ENCODE measurements at regions not wholly inside any gene's neighbourhood (a gene's known extent, or its start where the extent isn't known, plus 50 kb on each side); places are given as distances from the start of the nearest gene placed in this dataset.
A peak's percentile ranks its signal among the peaks of the same experiment; 100 is the strongest.
"Not testable (repeated sequence)": the region's sequence is repeated elsewhere in the genome, so short reads cannot be mapped to it uniquely, and the experiment has no call there.

GRCh38 chr17:47066841-47067682 lies 88.0 kb upstream of the RPRML start:
- peaks cover 3% of the 10 kb centered on the region for H3K9me3 Mint-ChIP-seq
- TF ChIP-seq CTCF (IDR thresholded peaks at IDR 0.05; ENCODE audit: unreplicated experiment) = no peak
- H3K4me1 Mint-ChIP-seq = peaks cover 12% of the 10 kb centered on the region
- no peaks in the 10 kb centered on the region for H3K27me3 Mint-ChIP-seq (ENCODE audit: low read depth)
- peak overlapping the region; percentile 95 for H3K27ac Mint-ChIP-seq
- DNase-seq (ENCODE audit: low spot score in 2 of 2, unreplicated experiment in 2 of 2) = peak; percentile 37 to 59
- peaks cover 9% of the 10 kb centered on the region for H3K36me3 Mint-ChIP-seq
- H3K4me3 Mint-ChIP-seq = peak overlapping the region; percentile 93

GRCh38 chr17:47066095-47066494 lies 87.0 kb upstream of the RPRML start:
- Mint-ChIP-seq H3K4me1 (peaks cover 12% of the 10 kb centered on the region), H3K36me3 (peaks cover 12% of the 10 kb centered on the region), H3K27ac (peak overlapping the region; percentile 95), H3K4me3 (peak overlapping the region; percentile 93), H3K9me3 (peaks cover 3% of the 10 kb centered on the region), H3K27me3 (ENCODE audit: low read depth) (no peaks in the 10 kb centered on the region)
- DNase-seq (ENCODE audit: low spot score in 2 of 2, unreplicated experiment in 2 of 2) = no peak
- no peak for TF ChIP-seq CTCF (IDR thresholded peaks at IDR 0.05; ENCODE audit: unreplicated experiment)

GRCh38 chr17:47064684-47065083 lies 85.6 kb upstream of the RPRML start:
- no peak overlapping the region for H3K4me3 Mint-ChIP-seq
- peaks cover 3% of the 10 kb centered on the region for H3K9me3 Mint-ChIP-seq
- peaks cover 12% of the 10 kb centered on the region for H3K4me1 Mint-ChIP-seq
- no peaks in the 10 kb centered on the region for H3K27me3 Mint-ChIP-seq (ENCODE audit: low read depth)
- H3K27ac Mint-ChIP-seq = no peak overlapping the region
- TF ChIP-seq CTCF (IDR thresholded peaks at IDR 0.05; ENCODE audit: unreplicated experiment) = no peak
- H3K36me3 Mint-ChIP-seq = peaks cover 12% of the 10 kb centered on the region
- DNase-seq (ENCODE audit: low spot score in 2 of 2, unreplicated experiment in 2 of 2) = no peak

- Mint-ChIP-seq H3K36me3 (peaks cover 12% of the 10 kb centered on the region), H3K4me3 (no peak overlapping the region), H3K27ac (no peak overlapping the region), H3K27me3 (ENCODE audit: low read depth) (no peaks in the 10 kb centered on the region), H3K9me3 (peaks cover 3% of the 10 kb centered on the region), H3K4me1 (peaks cover 12% of the 10 kb centered on the region)
- no peak for TF ChIP-seq CTCF (IDR thresholded peaks at IDR 0.05; ENCODE audit: unreplicated experiment)
- no peak for DNase-seq (ENCODE audit: low spot score in 2 of 2, unreplicated experiment in 2 of 2)
Measured at GRCh38 chr17:47063475-47063874, 84.4 kb upstream of the RPRML start.

GRCh38 chr17:47062851-47063250 lies 83.8 kb upstream of the RPRML start:
- not testable (repeated sequence) for H3K27me3 Mint-ChIP-seq (ENCODE audit: low read depth); H3K9me3 Mint-ChIP-seq; DNase-seq (ENCODE audit: low spot score in 2 of 2, unreplicated experiment in 2 of 2); H3K27ac Mint-ChIP-seq; H3K4me3 Mint-ChIP-seq
- peaks cover 12% of the 10 kb centered on the region for H3K36me3 Mint-ChIP-seq
- H3K4me1 Mint-ChIP-seq = peaks cover 12% of the 10 kb centered on the region

GRCh38 chr17:47060005-47060404 lies 81.0 kb upstream of the RPRML start:
- H3K27me3 Mint-ChIP-seq (ENCODE audit: low read depth); H3K4me3 Mint-ChIP-seq; DNase-seq (ENCODE audit: low spot score in 2 of 2, unreplicated experiment in 2 of 2); H3K27ac Mint-ChIP-seq; H3K9me3 Mint-ChIP-seq; H3K4me1 Mint-ChIP-seq: not testable (repeated sequence)
- H3K36me3 Mint-ChIP-seq = peaks cover 27% of the 10 kb centered on the region
